SK-N-SH (cell line): ENCODE measurements at regions not wholly inside any gene's neighbourhood (a gene's known extent, or its start where the extent isn't known, plus 50 kb on each side); places are given as distances from the start of the nearest gene placed in this dataset.

Source experiments
- CTCF ChIP-seq: fragments of 200-600 bp; sonication (generic); IDR thresholded peaks from 2 replicates; pipeline ENCODE4 v1.6.1; 2017; ENCODE audit warnings: antibody characterized with exemption, mild to moderate bottlenecking, moderate library complexity
- GABPA ChIP-seq: IDR thresholded peaks from 2 replicates; pipeline ENCODE4 v1.4.0; 2012; ENCODE audit warnings: low read depth, mild to moderate bottlenecking
- JUND ChIP-seq: IDR thresholded peaks from 2 replicates; pipeline ENCODE4 v1.4.0; 2012
- MAX ChIP-seq: IDR thresholded peaks from 2 replicates; pipeline ENCODE4 v1.4.0; 2012; ENCODE audit warnings: low read depth
- MXI1 ChIP-seq: IDR thresholded peaks from 2 replicates; pipeline ENCODE4 v1.6.1; 2012; ENCODE audit warnings: mild to moderate bottlenecking, low read depth, low read length, improper control_type of control experiment
- NFIC ChIP-seq: IDR thresholded peaks from 2 replicates; pipeline ENCODE4 v1.4.0; 2012; ENCODE audit warnings: borderline replicate concordance
- POLR2AphosphoS5 ChIP-seq: IDR thresholded peaks from 2 replicates; pipeline ENCODE4 v1.6.1; 2012; ENCODE audit warnings: low read depth, low read length
- TAF1 ChIP-seq: IDR thresholded peaks from 2 replicates; pipeline ENCODE4 v1.6.1; 2012; ENCODE audit warnings: low read depth, mild to moderate bottlenecking, low read length, moderate library complexity, borderline replicate concordance
- YY1 ChIP-seq: IDR thresholded peaks from 2 replicates; pipeline ENCODE4 v1.4.0; 2012; ENCODE audit warnings: low read depth, mild to moderate bottlenecking

- TF ChIP-seq MAX, result no peak
- no peak for TF ChIP-seq JUND
- TF ChIP-seq CTCF, result no peak
- no peak for TF ChIP-seq GABPA
- no peak for TF ChIP-seq MXI1
- no peak for TF ChIP-seq TAF1
- no peak for TF ChIP-seq NFIC
- no peak for TF ChIP-seq YY1
- no peak for TF ChIP-seq POLR2AphosphoS5
Measured at GRCh38 chr18:70640336-70640887, 351.6 kb downstream of the SOCS6 start.
